ENCODE measurements at regions not wholly inside any gene's neighbourhood (a gene's known extent, or its start where the extent isn't known, plus 50 kb on each side); places are given as distances from the start of the nearest gene placed in this dataset.

DNA sequence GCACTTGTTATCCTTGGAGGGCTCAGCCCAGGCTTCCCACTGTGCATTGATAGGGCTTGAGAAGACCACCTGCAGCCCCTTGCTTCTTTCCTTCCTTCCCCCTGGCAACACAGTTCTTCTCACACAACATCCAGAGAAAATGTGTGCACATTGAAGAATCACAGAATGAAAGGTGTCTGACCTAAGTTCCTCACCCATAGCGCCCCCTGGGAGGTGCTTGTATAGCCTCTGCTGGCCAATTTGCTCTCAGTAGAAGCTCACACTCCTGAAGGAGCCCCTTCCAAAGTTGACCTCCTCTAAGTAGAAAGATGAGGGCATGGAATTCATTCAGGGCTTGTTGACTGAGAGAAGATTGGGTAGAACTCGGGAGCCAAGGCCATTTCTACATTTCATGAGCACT lies 758.4 kb upstream of the KLHL29 start:
- CTCF ChIA-PET, result interaction anchor here (0.6 to 1.1 kb wide), 6 partner anchors 10 to 26 kb away, joined by 3 to 5 read pairs (median 3); no protein-coding TSS in a partner anchor
- H3K27me3 Mint-ChIP-seq (ENCODE audit: low read depth), result no peaks in the 10 kb centered on the region
- no peak overlapping the region for H3K27ac Mint-ChIP-seq
- peak; percentile 66 for DNase-seq (ENCODE audit: low spot score)
- TF ChIP-seq, protein P1, sequence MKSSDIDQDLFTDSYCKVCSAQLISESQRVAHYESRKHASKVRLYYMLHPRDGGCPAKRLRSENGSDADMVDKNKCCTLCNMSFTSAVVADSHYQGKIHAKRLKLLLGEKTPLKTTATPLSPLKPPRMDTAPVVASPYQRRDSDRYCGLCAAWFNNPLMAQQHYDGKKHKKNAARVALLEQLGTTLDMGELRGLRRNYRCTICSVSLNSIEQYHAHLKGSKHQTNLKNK (CRISPR knock-in tag; IDR thresholded peaks at IDR 0.05), result no peak
- no peak for TF ChIP-seq ZNF416 (CRISPR knock-in tag; IDR thresholded peaks at IDR 0.05)
- no peak for TF ChIP-seq ZNF219 (CRISPR knock-in tag; IDR thresholded peaks at IDR 0.05; ENCODE audit: borderline replicate concordance)
- no peak for TF ChIP-seq NR3C1 (CRISPR knock-in tag; conservative IDR thresholded peaks at IDR 0.05; ENCODE audit: low read depth)
- no peak for TF ChIP-seq ESRRA (CRISPR knock-in tag; IDR thresholded peaks at IDR 0.05; ENCODE audit: borderline replicate concordance)
- no peak for TF ChIP-seq NR2C2 (CRISPR knock-in tag; IDR thresholded peaks at IDR 0.05)
- TF ChIP-seq, protein P2, sequence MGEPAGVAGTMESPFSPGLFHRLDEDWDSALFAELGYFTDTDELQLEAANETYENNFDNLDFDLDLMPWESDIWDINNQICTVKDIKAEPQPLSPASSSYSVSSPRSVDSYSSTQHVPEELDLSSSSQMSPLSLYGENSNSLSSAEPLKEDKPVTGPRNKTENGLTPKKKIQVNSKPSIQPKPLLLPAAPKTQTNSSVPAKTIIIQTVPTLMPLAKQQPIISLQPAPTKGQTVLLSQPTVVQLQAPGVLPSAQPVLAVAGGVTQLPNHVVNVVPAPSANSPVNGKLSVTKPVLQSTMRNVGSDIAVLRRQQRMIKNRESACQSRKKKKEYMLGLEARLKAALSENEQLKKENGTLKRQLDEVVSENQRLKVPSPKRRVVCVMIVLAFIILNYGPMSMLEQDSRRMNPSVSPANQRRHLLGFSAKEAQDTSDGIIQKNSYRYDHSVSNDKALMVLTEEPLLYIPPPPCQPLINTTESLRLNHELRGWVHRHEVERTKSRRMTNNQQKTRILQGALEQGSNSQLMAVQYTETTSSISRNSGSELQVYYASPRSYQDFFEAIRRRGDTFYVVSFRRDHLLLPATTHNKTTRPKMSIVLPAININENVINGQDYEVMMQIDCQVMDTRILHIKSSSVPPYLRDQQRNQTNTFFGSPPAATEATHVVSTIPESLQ (CRISPR knock-in tag; IDR thresholded peaks at IDR 0.05), result no peak
- no peak for TF ChIP-seq EMX1 (CRISPR knock-in tag; IDR thresholded peaks at IDR 0.05)
- no peak for TF ChIP-seq MYBL2 (CRISPR knock-in tag; IDR thresholded peaks at IDR 0.05)
- TF ChIP-seq NFYB (CRISPR knock-in tag; conservative IDR thresholded peaks at IDR 0.05; ENCODE audit: low read depth), result no peak
- TF ChIP-seq RELA (CRISPR knock-in tag; IDR thresholded peaks at IDR 0.05; ENCODE audit: borderline replicate concordance), result no peak
- POLR2A ChIA-PET, result no interaction called here
- peaks cover 7% of the 10 kb centered on the region for H3K4me1 Mint-ChIP-seq
- no peak overlapping the region for H3K4me3 Mint-ChIP-seq
- peaks cover 3% of the 10 kb centered on the region for H3K9me3 Mint-ChIP-seq
- H3K36me3 Mint-ChIP-seq, result peaks cover 2% of the 10 kb centered on the region
- ATAC-seq, result peak; percentile 74

DNA sequence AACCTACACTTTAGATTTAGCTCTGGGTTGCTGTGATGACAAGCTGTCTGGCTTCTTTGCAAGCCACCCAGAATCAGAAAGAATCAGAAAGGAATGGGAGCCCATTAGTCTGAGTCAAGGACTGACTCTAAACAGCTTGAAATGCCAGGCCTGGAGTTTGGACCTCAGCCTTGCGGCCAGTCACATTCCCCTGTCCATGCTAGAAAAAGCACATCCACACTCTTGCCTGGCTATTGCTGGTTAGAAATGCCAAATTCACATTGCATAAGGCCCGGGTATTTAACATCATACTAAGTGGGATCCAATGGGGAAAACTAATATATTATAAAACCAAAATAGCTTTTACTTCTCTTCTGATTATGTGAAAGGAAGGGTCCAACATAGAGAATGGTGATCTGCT lies 756.8 kb upstream of the KLHL29 start:
- H3K4me3 Mint-ChIP-seq, result no peak overlapping the region
- ChIA-PET CTCF (interaction anchor here (0.6 kb wide), 1 partner anchor 18 kb away, joined by 3 read pairs; no protein-coding TSS in a partner anchor), POLR2A (no interaction called here)
- peaks cover 5% of the 10 kb centered on the region for H3K4me1 Mint-ChIP-seq
- DNase-seq (ENCODE audit: low spot score), result no peak
- ATAC-seq, result no peak
- H3K27me3 Mint-ChIP-seq (ENCODE audit: low read depth), result no peaks in the 10 kb centered on the region
- peaks cover 8% of the 10 kb centered on the region for H3K36me3 Mint-ChIP-seq
- no peak overlapping the region for H3K27ac Mint-ChIP-seq
- peaks cover 13% of the 10 kb centered on the region for H3K9me3 Mint-ChIP-seq
- TF ChIP-seq, protein P3, sequence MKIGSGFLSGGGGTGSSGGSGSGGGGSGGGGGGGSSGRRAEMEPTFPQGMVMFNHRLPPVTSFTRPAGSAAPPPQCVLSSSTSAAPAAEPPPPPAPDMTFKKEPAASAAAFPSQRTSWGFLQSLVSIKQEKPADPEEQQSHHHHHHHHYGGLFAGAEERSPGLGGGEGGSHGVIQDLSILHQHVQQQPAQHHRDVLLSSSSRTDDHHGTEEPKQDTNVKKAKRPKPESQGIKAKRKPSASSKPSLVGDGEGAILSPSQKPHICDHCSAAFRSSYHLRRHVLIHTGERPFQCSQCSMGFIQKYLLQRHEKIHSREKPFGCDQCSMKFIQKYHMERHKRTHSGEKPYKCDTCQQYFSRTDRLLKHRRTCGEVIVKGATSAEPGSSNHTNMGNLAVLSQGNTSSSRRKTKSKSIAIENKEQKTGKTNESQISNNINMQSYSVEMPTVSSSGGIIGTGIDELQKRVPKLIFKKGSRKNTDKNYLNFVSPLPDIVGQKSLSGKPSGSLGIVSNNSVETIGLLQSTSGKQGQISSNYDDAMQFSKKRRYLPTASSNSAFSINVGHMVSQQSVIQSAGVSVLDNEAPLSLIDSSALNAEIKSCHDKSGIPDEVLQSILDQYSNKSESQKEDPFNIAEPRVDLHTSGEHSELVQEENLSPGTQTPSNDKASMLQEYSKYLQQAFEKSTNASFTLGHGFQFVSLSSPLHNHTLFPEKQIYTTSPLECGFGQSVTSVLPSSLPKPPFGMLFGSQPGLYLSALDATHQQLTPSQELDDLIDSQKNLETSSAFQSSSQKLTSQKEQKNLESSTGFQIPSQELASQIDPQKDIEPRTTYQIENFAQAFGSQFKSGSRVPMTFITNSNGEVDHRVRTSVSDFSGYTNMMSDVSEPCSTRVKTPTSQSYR (CRISPR knock-in tag; IDR thresholded peaks at IDR 0.05), result no peak
- TF ChIP-seq NR3C1 (CRISPR knock-in tag; conservative IDR thresholded peaks at IDR 0.05; ENCODE audit: low read depth) (no peak), MYBL2 (CRISPR knock-in tag; IDR thresholded peaks at IDR 0.05) (no peak), JUN (CRISPR knock-in tag; IDR thresholded peaks at IDR 0.05) (no peak), ETV6 (CRISPR knock-in tag; IDR thresholded peaks at IDR 0.05) (no peak), MXD4 (CRISPR knock-in tag; IDR thresholded peaks at IDR 0.05; ENCODE audit: borderline replicate concordance) (no peak), ZNF219 (CRISPR knock-in tag; IDR thresholded peaks at IDR 0.05; ENCODE audit: borderline replicate concordance) (no peak), ESRRA (CRISPR knock-in tag; IDR thresholded peaks at IDR 0.05; ENCODE audit: borderline replicate concordance) (no peak), KAT7 (CRISPR knock-in tag; IDR thresholded peaks at IDR 0.05; ENCODE audit: borderline replicate concordance) (no peak)
- TF ChIP-seq, protein P4, sequence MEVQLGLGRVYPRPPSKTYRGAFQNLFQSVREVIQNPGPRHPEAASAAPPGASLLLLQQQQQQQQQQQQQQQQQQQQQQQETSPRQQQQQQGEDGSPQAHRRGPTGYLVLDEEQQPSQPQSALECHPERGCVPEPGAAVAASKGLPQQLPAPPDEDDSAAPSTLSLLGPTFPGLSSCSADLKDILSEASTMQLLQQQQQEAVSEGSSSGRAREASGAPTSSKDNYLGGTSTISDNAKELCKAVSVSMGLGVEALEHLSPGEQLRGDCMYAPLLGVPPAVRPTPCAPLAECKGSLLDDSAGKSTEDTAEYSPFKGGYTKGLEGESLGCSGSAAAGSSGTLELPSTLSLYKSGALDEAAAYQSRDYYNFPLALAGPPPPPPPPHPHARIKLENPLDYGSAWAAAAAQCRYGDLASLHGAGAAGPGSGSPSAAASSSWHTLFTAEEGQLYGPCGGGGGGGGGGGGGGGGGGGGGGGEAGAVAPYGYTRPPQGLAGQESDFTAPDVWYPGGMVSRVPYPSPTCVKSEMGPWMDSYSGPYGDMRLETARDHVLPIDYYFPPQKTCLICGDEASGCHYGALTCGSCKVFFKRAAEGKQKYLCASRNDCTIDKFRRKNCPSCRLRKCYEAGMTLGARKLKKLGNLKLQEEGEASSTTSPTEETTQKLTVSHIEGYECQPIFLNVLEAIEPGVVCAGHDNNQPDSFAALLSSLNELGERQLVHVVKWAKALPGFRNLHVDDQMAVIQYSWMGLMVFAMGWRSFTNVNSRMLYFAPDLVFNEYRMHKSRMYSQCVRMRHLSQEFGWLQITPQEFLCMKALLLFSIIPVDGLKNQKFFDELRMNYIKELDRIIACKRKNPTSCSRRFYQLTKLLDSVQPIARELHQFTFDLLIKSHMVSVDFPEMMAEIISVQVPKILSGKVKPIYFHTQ (CRISPR knock-in tag; IDR thresholded peaks at IDR 0.05), result no peak
- TF ChIP-seq, protein P1 (CRISPR knock-in tag; IDR thresholded peaks at IDR 0.05), result no peak
- TF ChIP-seq, protein P5, sequence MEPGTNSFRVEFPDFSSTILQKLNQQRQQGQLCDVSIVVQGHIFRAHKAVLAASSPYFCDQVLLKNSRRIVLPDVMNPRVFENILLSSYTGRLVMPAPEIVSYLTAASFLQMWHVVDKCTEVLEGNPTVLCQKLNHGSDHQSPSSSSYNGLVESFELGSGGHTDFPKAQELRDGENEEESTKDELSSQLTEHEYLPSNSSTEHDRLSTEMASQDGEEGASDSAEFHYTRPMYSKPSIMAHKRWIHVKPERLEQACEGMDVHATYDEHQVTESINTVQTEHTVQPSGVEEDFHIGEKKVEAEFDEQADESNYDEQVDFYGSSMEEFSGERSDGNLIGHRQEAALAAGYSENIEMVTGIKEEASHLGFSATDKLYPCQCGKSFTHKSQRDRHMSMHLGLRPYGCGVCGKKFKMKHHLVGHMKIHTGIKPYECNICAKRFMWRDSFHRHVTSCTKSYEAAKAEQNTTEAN (CRISPR knock-in tag; IDR thresholded peaks at IDR 0.05), result no peak

Measured in WTC11 (cell line).